Fibroblast of skin of back (primary cell): ENCODE measurements at regions not wholly inside any gene's neighbourhood (a gene's known extent, or its start where the extent isn't known, plus 50 kb on each side); places are given as distances from the start of the nearest gene placed in this dataset.

Experiments
- DNase-seq: peaks from one replicate; pipeline ENCODE4 v3.0.0-alpha.2; 2013

DNA sequence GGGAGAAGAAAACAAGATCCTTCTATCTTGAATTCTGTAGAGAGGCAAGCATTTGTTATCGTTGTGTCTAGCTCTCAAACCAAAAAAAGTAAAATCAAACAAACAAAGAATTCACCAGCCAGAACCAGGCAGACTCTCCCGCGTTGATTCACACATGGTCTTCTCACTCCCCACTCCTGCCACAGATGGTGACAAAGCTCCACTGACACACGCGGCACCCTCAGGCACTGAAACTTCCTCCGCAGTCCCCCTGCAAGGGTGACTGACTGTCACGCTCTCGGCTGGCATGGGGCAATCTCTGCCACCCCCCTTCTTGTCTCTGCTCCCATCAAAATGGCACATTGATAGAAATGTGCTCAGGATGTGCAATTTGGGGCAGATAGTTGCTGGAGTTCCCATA, 304.9 kb downstream of the DHX15 start:
- DNase-seq: no peak

DNA sequence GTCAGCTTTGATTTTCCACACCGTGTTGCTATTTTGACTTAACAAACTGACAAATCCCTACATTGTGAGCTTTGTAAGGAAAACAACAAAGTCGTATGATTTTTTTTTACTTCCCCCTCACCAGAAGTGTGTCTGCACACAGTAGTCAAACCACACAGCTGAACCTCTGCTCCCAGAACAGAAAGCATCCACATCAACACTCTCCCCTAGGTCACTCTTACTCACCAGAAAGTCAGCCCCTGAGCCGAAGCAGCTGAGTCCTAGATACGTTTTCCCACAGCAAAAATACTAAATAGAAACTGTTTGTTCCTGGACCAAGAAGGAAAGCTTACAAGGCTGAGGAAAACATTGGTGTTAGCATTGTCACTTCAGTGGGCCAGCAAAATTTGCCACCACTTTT, 305.7 kb downstream of the DHX15 start:
- DNase-seq: peak; percentile 16

- peak; percentile 83 for DNase-seq
Measured at GRCh38 chr4:24274381-24274941, 309.9 kb downstream of the DHX15 start.

DNA sequence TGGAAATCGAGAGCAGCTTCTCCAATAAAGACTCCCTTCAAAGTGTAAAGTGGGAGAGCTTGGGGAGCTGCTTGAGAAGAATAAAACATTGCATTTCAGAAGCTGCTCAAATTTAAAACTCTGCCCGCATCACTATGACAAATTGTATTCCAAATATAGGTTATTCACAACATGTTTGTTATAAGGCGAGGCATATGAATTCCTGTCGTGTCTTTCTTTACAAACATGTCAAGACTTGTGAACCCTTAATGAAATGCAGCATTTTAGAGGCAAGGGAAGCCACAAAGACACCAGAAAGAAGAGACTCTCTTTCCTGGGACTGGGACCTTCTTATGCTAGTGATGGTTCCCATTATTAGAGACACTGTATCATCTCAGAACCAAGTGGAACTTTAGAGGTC, 311.2 kb downstream of the DHX15 start:
- peak; percentile 7 for DNase-seq

GRCh38 chr4:24266951-24267722, 317.2 kb downstream of the DHX15 start:
- peak; percentile 34 for DNase-seq

DNA sequence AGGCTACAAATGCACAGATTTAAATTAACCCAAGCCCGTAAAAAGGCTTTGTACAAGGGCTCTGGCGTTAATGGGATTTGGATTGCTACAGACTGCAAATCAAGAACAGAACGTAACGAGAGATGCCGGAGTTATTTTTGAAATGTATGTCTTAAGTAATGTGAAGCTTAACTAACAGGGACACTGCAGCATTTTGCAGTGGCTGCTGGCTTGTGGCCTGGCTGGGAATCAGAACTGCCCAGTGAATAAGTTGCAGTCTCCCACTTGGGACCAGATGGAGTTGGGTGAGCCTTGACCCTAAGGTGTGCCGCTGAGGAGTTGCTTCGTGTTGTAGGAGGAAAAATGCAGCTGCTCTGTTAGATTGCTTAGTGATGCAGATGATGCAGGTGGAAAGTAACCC, 318.4 kb downstream of the DHX15 start:
- DNase-seq: no peak

DNA sequence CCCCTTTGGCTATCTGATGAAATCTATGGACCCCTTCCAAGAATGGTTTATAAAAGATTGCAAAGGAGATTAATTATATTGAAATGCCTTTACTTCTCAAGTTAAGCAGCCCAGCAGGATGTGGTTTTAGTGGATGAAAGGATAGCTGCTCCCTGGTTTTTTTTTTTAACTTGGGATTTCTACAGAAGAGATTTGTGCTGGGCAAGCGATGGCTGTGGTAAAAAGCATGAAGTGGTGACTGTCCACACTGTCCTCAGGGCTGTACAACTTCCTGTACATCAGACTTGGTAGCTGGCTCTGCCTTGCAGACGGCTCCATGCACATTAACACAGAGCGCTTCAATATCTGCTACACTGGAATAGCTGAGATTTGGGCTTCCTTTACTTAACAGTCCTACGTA, 321.7 kb downstream of the DHX15 start:
- no peak for DNase-seq

- DNase-seq: no peak
Measured at GRCh38 chr4:24262084-24262483, 322.3 kb downstream of the DHX15 start.

GRCh38 chr4:24260923-24261564, 323.3 kb downstream of the DHX15 start:
- no peak for DNase-seq

- DNase-seq: no peak
Measured at GRCh38 chr4:24260133-24260715, 324.1 kb downstream of the DHX15 start.

DNA sequence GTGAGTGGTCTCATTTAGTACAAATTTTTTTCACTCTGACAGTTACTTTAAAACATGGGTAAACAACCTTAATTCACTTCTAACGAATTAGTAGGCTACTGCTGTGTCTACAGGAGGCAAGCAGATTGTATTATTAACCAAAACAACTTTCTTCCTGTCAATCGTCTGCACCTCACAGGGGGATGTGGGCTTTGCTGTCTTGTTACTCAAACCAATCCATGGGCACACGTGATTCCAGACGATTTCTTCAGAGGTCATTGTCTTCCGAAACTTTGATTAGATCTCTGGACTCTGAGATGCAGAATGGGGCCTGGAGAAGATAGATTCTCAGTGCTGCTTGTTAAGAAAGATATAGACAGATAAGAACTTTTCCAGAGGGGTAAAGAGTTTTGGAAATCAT, 327.8 kb downstream of the DHX15 start:
- DNase-seq: no peak

DNA sequence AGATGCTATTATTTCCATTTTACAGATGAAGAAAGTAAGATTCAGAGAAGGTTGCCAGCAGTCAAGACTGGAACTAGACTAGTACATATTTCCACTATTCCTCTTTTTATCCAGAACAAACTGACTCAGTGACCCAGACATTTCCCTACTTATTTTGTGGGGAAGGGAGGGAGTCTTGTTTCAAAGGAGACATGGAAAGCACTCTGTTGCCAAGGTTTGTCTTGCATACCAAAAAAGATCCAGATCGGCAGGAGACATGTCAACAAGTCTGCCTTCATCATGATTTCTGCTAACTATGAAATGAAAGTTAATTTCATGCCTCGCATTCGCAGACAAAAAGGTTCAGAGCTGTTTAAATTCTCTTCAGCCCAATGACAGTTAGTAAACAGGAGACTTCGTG, 328.3 kb downstream of the DHX15 start:
- DNase-seq: no peak

DNA sequence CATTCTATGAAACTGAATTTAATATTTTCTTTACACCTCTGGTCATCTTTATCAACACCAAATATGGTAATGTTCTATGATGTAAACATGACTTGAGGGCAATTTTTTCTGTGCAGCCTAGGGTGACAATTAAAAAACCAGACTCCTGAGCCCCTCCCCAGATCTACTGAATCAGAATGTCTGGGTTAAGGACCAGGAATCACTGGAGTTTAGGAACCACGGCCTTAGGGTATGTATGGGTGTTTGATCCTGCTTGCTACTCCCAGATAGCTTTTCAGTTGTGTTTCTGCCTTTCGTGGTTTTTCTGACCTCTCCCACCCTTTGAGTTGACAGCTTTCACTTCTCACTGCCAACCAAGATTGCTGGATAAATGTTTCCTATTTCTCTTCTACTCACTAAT, 332.2 kb downstream of the DHX15 start:
- no peak for DNase-seq

- DNase-seq: no peak
Measured at GRCh38 chr4:24251589-24251988, 332.8 kb downstream of the DHX15 start.

GRCh38 chr4:24249972-24250371, 334.4 kb downstream of the DHX15 start:
- no peak for DNase-seq

DNA sequence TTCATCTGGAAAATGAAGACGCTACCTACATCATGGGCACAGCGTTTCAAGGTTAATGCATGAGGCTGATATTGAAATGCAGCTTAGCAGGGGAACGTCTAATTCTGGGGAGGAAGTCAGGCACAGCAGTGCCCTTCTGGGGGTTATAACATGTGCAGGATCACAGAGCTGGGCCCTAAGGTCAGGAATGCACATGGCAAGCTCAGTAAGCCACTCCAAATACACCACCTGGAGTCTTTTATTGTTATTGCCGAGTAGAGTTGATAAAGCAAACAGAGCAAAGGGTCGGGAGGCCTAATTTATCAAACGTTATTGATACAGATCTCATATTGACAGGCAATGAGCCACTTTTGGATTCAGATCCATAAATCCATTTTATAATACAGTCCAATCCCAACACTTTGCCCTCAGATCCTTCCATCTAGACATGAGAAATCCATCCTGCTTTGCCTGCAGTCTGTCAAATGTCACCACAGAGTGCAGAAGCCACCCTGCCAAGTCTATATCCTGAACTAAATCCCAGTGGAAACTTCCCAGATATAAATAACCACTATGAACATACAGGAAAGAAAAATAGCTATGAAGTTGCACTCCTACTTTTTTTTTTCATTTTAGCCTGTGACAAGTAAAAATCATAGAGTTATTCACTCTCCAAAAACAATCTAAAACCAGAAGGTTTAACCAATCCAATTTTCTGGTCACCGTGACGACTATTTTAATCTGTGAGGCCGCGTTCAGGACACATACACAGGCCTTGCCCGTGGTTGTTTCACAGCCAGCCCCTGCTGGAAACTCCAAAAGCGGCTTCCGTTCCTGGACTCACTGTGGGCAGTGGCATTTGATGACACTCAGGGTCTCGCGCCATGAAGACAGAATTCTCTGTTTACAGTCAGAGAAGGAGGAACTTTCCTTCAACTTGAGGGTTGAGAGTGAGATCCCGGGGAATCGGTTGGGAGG, 335.4 kb downstream of the DHX15 start:
- DNase-seq: no peak

DNA sequence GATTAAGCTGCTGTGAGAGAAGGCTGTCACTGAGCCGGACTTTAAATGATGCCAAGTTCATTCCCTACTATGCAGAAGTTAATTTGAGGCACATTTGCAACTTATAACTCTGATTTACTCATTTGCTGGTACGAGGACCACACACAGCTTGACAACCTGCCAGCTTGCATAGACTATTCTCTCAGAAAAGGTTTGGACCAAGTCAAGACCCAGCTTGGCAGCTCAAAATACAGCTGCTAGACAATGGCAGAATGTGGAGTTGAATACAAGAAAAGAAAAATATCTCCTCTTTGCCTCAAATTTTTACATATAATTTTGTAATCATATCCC, 338.9 kb downstream of the DHX15 start:
- no peak for DNase-seq

DNA sequence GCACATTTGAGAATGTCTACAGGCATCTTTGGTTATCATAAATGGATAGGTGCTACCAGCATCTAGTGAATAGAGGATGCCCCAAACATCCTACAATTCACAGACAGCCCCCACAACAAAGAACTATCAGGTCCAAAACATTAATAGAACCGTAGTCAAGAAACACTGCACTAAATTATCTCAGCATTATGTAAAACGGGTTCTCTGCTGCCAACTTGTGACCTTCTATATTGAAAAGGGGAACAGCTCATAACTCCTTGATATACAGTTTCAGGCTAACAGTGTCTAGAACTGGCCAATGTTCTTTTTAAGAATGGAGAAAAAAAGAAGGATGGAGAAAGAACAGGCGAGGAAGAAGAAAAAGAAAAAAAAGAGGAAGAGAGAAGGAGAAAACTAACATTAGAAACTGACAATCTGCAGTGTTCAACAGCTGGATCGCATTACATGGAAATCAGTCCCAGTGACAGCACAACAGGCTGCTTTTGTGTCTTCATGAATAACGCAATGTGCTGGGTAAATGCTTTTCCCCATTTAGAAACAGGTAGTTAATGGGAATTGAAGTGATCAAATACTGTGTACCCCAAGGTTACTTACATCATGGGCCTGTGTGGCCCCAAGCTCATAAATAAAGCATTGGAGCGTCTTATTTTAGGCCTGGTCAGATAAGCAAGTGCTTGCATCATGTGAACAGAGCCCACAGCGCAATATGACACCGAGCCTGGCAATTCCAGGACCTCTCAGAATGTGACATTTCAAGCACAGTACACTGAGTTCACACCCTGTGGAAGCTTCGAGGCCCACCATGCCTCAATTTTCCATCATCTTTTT, 339.5 kb downstream of the DHX15 start:
- DNase-seq: peak; percentile 14

DNA sequence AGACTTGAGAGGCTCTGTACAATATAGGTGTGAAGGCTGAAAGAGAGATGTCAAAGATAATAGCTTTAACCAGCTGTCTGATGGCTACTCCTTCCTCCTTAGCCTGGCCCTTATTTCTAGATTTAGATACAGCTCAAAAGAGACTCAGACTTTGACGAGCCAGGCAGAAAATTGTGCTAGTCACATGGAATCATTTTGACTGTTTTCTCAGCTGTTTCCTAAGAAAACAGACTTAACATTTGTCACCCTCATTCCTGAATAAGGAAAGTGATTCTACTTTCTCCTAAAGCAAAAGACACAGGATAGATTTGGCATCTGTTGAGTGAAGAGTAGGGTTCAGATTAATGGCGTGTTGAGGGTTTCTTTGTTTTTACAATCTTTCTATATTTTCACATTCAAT, 340.7 kb downstream of the DHX15 start:
- peak; percentile 11 for DNase-seq

DNA sequence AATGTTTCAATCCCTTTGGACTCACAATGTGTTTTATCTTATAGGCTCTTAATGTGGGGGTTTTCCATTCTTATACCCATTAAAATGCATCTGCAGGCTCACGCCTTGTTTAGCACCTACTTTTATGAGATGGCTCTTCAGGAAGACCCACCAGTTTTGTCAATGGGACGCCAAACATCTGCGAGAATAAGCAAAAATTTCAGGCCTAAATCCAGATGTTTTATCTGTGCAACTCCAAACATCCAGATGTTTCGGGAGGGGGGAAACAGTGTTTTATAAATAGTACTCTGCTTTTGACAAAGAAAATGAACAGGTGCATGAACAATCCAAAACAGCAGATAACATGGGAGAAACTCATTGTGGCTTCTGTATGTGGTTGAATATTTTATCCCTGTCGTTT, 342.8 kb downstream of the DHX15 start:
- no peak for DNase-seq

- DNase-seq: no peak
Measured at GRCh38 chr4:24240655-24241054, 343.7 kb downstream of the DHX15 start.

DNA sequence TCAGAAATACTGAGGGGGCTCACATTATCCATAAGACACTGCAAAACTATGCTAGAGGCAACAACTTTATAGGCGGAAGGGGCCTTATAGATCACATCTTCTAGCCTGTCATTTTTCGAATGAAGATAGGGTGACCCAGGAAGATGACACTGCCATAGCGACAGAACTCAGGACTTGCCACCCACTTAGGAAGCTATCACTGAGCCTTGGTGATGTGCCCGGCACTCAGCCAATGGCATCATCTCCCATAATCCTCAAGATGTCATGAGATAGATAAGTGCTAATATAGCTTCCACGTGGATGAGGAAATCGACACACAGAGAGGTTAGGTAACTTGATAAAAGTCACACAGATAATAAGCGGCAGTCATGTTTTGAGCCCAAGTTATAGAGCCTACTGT, 346.6 kb downstream of the DHX15 start:
- DNase-seq: no peak
